C1 segment of cervical spinal cord (tissue), 14 donors: ENCODE measurements at regions not wholly inside any gene's neighbourhood (a gene's known extent, or its start where the extent isn't known, plus 50 kb on each side); places are given as distances from the start of the nearest gene placed in this dataset.

ENCODE experiments used
- DNase-seq, 14 donors: peaks; one replicate each; lab custom pipeline; 2025; lab: John Stamatoyannopoulos, UW

DNA sequence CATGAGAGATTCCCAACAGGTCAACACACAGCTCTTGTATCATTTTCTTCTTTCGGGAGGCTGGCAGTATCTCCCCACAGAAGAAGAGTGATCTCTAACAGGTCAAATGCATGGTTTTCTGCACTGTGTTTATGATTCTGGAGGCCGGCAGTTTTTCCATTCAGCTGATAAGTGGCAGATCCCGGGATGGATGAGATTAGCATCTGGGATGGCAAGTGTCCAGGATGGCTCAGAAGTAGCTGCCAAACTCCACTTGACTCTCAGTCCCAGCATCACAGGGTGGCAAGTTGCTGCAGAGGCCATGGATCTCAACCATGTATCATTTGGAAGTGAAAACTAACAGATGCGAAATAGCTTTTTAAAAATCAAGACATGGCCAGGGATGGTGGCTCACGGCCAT, 97.8 kb upstream of the SLC44A1 start:
- DNase-seq = no peak

DNA sequence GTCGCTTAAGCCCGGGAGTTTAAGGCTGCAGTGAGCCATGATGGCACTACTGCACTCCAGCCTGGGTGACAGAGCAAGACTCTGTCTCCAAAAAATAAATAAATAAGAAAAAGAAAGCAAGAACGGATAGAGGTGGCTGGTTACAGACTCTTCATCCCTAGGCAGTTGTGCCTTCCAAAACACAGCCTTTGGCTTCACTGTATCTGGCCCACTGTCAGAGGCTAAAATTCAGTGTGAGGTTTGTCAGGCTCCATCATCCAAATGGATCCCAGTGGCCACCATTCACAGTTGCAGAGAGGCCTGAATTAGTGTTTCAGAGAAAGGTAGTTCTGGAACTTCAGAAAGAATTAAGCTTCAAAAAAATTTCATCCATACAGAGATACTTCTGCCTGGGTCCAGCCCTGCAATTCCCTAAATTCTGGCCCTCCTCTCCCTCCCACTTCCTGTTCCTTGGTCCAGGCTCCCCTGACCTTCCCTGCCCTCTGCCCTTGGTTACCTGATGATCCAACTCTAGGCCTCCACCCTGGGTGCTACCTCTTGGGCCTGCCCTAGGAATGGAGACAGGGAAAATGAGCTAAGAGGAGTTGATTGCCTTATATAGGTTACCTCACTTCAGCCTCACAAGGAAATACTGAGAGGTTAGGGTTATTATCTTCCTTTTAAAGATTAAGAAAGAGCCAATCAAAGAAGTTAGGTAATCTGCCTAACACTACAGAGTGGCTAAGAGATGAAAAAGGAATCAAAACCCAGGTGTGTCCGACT, 97.2 kb upstream of the SLC44A1 start:
- no peak for DNase-seq

DNA sequence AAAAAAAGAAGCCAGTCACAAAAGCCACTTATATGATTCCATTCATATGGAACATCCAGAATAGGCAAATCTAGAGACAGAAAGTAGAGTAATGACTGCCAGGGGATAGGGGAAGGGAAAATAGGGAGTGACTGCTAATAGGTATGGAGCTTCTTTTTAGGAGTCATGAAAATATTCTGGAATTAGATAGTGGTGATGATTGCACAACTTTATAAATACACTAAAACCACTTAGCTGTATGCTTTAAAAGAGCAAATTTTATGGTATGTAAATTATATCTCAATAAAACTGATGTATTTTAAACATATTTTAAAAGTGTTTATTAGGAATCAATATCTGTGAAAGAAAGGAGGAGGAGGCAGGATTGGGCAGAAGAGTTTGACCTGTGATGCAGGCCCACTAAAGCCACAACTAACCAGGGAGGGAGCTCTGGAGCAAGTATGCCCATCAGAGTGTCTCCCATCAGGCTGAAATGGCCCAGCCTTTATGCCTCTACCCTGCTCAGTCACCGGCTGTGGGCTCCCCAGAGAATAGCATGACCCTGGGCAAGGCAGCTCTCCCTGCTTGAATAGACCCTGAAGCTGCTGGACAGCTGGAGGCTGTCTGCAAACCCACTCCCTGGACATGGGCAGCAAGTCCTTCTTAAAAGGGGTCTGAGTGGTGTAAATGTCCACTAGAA, 96.0 kb upstream of the SLC44A1 start:
- no peak for DNase-seq

DNA sequence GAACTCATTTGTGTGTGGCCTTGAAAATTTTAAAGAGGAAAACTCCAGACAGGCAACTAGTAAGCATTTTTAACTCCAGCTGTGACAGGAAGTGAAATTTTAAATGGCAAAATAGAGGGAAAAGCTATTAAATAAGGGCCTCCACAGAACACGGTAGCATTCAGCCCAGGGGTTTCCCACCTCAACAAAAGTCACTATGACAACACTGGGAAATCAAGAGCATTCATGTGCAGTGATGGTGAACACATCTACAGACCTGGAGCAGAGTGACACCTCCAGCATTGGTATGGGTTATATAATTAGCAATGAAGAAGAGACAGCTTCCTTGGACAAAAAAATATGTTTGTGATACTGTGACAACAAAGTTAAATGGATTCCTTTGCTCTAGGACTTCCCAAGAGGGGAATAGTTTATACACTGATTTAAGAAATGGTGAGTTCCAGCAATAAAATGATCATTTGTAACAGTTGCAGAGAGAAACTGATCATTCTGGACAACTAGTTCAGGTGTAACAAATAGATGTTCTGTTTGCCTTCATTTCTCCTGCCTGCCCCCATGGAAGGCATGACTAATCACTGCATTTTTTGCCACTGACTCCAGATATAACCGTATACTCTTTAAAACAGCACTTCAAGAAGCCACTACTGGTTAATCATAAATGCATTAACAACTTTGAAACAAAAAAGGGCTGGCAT, 93.3 kb upstream of the SLC44A1 start:
- DNase-seq = no peak

DNA sequence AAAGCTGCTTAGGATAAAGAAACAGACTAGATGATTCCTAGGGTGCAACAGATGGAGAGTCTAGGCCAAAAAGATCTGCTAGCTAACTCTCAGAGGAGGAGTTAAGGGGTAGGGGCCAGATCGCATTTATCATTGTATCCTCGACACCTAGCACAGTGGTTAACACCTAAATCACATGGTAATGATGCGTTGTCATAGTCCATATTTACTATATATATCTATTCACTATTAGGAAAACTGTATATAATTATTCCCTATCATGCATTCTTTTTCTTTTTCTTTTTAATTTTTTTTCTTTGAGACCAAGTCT, 92.8 kb upstream of the SLC44A1 start:
- no peak for DNase-seq

DNA sequence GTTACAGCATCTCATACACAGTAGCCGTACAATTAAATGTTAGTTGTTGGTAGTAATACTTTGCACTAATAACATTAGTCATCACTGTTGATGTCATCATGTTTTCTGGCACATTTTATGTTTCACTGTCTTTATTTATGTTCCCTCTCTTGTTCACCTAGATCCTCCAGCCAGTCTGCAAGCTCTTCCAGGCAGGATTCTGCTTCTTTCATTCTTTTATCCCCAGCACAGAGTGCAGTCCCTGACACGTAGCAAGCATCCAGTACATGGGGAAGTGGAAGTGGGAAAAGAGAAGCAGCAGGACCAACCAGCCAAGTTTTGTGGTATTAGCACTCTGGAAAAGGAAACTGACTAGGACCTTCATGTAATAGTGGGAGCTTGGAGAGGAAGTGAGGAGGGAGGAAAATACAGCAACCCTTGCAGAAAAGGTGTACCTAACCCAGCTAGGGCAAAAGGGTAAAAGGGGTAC, 89.7 kb upstream of the SLC44A1 start:
- DNase-seq = no peak

DNA sequence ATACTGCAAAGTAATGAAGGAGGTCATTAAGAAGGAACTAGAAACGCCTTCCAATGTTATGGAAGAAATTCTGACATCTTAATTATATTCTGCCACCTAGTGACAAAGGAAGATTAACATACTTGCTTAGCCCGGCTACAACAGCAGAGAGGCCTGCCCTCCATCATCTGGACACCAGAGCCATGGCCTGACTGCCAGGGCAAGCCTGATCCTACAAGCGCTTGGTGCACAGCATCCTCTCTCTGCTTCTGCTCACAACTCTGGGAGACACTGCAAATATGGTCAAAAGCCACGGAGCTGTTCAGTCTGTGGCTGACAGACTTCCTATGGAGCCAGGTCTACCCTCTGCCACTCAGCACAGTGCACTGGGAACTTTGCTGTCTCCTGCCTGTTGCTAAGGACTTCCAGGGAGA, 87.3 kb upstream of the SLC44A1 start:
- peak in 11 of 14 donors; percentile 7 to 66 (median 46) for DNase-seq

DNA sequence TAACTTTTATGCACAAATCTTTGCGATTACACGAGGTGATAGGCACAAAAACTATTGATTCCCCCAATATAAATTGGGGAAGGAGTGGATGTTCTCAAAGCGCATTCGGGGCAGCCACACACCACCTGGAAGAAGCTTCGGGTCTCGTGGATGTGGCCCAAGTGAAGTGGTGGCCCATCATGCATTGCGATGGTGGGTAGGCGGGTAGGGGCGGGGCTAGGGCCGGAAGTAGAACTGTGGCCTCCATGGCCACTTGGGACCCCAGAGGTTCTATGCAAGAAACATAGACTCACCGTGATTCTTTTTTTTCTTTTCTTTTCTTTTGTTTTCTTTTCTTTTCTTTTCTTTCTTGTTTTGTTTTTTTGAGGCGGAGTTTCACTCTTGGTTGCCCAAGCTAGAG, 86.4 kb upstream of the SLC44A1 start:
- DNase-seq = no peak

DNA sequence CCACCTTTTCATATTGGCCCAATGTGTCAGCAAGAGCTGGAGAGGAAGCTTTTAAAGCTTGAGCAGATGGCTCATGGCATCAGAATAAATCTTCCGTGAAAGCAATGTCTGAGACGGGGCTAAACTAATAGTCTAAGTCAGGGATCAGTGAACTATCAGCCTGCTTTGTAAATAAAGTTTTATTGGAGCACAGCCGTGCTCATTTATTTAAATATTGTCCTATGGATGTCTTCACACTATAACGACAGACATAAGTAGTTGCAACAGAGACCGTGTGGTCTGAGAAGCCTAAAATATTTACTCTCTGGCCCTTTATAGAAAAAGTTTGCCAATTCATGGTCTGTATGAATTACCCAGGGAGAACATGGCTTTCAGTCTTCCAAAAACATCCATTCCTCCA, 85.6 kb upstream of the SLC44A1 start:
- DNase-seq = no peak

DNA sequence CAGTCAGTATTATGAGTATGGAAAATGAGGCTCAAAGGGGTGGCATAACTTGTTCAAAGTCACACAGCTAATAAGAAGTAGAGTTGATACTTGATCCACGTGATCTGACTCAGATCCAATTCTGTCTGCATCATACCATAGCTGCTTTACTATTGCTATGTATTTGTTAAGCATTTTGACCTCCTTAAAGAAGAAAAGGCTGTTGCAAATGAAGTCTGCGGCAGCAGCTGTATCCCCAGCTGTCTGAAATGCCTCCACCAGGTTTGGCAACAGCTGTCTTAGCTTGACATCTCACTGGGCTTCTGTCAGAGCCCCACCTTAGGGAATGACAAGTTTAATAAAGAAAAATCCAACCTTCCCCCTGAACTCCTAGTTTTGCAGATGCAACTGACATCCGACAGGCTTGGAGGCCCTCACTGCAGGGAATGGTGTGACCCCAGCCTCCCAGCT, 75.6 kb upstream of the SLC44A1 start:
- no peak for DNase-seq

DNA sequence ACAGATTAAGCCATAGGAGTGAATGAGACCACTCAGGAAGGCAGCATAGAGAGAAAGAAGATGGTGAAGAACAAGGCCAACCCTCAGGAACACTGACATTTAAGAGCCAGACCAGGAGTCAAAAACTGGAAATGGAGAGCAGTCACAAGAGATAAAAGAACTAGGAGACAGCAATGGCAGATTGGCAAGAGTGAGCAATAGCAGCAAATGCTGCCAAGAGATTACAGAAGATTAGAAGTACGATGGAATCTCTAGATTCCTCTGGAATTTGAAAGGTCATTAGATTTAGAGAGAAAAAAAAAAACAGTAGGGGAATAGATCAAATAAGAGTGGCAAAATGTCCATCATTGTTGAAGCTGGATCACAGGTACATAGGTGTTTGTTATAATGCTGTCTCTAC, 73.4 kb upstream of the SLC44A1 start:
- DNase-seq = no peak

DNA sequence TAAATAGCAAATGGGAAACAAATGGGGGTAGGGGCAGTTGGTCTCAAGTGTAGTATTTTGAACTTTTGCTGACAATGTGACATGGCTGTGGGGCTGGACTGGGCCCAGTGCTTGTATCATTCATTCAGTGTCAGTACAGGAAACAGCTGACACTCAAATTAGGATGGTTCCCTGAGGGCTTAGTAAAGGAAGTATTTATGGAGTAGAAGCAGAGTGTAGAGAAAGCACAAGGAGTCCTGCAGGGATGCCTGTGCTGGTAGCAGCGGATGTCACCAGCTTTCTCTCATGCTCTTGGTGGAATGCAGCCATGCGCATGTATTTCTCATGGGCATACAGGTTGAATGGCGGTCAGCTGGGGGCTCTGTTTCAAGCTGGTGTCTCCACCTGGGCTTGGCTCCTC, 72.9 kb upstream of the SLC44A1 start:
- no peak for DNase-seq

DNA sequence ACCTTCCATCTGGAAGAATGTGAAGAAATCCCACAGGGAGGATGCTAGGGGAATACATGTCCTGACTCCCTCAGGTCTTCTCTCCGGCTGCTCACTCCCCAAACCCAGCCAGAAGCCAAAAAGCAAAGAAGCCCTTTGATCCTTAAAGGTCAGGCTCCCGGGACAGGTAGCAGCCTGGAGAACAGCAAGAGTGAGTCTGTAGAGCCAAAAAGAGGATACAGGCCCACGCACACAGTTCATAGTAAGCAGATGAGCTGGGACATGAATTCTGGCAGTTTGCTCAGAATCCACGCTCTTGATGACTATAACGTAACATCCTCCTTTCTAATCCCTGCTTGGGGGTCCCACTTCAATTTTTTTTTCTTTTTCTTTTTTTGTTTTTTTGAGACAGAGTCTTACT, 72.0 kb upstream of the SLC44A1 start:
- DNase-seq = no peak

DNA sequence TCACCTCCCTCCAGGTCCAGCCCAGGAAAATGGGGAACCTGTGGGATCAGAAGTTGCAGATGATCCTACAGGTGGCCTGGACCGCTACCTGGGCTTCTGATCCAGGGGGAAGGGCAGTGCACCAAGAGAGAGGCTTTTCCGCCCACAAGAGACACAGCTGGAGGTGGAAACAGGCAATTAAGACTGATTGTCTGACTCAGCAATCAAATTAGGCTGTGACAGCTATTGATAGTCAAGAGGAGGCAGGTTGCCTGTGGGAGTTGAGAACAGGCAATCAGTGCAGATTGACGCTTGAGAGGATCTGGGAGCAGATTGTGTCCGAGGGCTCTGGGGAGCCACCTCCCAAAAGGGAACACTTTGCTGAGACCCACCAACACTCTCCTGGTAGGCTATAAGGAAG, 71.1 kb upstream of the SLC44A1 start:
- no peak for DNase-seq

DNA sequence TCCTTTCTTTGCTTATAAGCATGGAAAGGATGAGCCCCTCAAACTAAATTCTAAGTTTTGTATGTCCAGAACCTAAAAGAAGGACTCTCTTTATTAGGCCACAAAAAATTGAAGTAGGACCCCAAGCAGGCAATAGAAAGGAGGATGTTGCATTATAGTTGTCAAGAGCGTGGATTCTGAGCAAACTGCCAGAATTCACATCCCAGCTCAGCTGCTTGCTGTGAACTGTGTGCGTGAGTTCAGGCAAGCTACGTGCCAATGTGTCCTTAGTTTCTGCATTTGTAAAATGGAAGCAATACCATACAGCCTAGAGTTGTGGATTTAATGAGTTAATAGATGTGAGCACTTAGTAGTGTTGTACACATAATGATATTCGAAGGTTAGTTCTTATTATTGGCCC, 70.6 kb upstream of the SLC44A1 start:
- DNase-seq = no peak

DNA sequence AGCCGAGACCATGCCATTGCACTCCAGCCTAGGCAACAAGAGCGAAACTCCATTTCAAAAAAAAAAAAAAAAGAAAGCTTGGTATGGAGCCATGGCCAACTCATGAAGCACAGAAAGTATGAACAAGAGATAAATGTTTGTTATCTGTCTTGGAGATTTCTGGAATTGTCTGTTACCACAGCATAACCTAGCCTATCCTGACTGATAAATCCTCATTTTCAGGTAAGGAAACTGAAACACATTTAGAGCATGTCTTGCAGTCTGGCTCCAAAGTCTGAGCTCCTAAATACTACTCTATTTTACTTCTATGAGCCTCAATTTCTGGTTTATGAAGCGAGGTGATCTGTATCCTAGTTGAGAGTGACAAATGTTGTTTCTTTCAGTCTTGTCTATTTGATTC, 68.3 kb upstream of the SLC44A1 start:
- no peak for DNase-seq

DNA sequence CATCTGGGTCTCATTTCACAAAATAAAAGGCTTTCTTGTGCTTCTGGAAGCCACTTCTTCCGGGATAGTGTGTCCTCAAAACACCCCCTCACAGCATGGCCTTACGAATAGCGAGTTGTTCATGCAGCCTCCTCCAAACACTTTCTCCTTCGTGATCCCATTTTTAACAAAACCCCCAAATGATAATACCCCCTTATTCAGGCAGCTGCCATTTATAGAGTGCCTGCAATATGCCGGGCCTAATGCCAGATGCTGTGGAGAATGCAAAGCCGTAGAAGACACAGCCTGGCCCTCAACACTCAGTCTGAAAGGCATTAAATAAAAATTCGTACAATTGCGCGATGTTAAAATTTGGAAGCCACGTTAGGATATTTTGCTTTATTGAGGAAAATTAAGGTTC, 66.4 kb upstream of the SLC44A1 start:
- DNase-seq = peak in 1 of 14 donors; percentile 16

DNA sequence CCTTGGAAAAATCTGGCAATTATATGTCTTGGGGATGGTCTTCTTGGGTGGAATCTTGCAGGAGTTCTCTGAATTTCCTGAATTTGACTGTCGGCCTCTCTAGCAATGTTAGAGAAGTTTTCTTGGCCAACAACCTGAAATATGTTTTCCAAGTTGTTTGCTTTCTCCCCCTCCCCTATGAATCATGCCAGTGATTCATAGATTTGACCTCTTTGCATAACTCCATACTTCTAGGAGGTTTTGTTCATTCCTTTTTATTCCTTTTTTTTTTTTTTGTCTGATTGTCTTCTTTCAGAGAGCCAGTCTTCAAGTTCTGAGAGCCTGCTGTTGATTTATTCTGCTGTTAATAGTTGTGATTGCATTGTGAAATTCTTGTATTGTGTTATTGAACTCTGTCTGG, 56.7 kb upstream of the SLC44A1 start:
- DNase-seq = no peak

DNA sequence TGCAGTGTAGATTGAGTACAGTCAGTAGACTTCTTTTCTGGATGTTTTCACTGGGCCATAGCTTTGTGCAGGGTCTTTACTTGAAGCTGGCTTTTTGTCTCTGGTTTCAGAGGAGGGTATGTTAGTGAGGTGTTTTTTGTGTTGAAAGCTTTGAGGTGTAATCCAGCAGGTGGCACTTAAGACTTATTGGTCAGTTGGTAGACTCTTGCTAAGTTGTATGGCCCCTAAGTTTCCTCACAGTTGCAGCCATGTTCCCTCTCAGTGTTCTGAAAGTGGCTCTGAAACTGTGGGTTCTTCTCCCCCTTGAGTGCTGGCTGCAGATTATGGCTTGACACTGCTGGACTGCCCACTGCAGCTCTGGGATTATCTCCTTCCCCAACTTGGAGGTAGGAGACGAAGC, 55.7 kb upstream of the SLC44A1 start:
- DNase-seq = no peak

DNA sequence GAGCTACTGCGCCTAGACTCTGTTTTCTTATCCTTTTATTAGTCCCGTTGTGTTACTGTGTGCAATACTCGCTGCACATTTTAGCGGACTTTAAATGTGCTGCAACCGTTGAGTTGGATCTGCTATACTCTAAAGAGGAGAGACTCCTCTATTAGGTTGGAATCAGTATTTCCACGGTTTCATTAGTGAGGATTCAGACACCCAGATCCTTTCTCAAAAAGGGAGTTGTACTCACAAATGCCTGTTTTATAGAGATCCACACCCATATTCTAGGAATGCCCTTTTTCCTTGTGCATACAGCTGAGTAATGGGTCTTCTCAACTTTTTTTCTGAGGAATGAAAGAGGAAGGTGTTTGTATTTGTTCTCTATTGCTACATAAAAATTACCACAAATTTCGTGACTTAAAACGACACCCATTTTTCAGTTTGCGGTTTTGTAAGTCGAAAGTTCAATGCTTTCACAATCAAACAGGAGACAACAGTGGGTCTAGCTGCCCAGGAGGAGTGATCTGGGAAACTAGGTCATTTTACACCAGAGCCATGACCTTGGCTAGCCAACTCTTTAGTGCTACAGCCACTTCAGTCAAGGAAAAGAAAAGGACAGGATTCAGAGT, 52.8 kb upstream of the SLC44A1 start:
- peak in 1 of 14 donors; percentile 5 for DNase-seq

DNA sequence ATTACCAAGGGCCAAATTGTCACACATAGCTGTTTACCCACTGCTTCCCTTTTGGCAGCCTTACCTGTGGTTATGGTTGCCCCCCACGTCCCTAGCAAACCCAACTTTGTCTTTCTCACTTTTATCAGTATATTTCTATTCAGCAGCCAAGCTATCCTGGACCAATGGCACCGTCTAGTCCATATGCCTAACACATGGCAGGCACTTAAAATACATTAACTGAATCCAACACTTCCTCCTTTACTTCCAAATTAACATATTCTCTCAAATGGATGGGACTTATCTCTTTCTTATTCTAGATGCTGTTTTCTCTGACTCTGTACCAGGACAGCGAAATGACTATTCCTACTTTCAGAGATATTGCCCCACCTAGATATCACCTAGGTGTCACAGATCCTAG, 50.9 kb upstream of the SLC44A1 start:
- DNase-seq = no peak

DNA sequence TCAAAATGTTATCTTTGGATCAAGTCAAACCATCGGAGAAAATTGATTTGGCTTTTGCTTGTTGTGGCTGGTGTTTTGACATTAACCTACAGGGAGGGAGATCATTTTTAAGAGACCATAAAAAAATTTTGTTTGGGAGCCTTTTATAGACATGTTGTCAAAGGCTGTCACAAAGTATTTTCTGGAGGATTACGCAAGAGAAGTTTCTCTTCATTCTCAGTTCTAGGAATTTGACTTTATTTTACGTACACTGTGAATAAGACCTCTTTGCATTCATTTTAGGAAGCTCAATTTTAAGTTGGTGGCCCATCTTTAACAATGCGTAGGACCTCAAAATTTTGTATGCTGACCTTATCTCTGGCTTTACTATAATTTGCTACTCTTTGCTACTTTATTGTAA, 50.2 kb upstream of the SLC44A1 start:
- DNase-seq = no peak
